GM19467 (cell line): ENCODE measurements at regions not wholly inside any gene's neighbourhood (a gene's known extent, or its start where the extent isn't known, plus 50 kb on each side); places are given as distances from the start of the nearest gene placed in this dataset.
"Not testable (repeated sequence)": the region's sequence is repeated elsewhere in the genome, so short reads cannot be mapped to it uniquely, and the experiment has no call there.

Source experiments
- ATAC-seq: cut with Tn5 transposase; IDR thresholded peaks from one replicate; pipeline ENCODE4 v1.9.1; 2021; ENCODE audit warnings: mild to moderate bottlenecking, moderate library complexity; ENCODE audit not compliant: unreplicated experiment

- no peak for ATAC-seq
Observed at GRCh38 chr19:28159065-28159464, 1053.9 kb downstream of the UQCRFS1 start.

GRCh38 chr19:28155265-28155664, 1057.7 kb downstream of the UQCRFS1 start:
- ATAC-seq = no peak

GRCh38 chr19:28154077-28154476, 1058.9 kb downstream of the UQCRFS1 start:
- no peak for ATAC-seq

- ATAC-seq = no peak
Observed at GRCh38 chr19:28153123-28153522, 1059.8 kb downstream of the UQCRFS1 start.

- no peak for ATAC-seq
Observed at GRCh38 chr19:28152195-28152594, 1060.8 kb downstream of the UQCRFS1 start.

GRCh38 chr19:28150129-28150528, 1062.8 kb downstream of the UQCRFS1 start:
- no peak for ATAC-seq

- no peak for ATAC-seq
Observed at GRCh38 chr19:28148554-28148953, 1064.4 kb downstream of the UQCRFS1 start.

GRCh38 chr19:28142258-28142657, 1070.7 kb downstream of the UQCRFS1 start:
- no peak for ATAC-seq

GRCh38 chr19:28140201-28140600, 1072.8 kb downstream of the UQCRFS1 start:
- ATAC-seq = no peak

GRCh38 chr19:28137772-28138171, 1075.2 kb downstream of the UQCRFS1 start:
- no peak for ATAC-seq

GRCh38 chr19:28136796-28137195, 1076.2 kb downstream of the UQCRFS1 start:
- ATAC-seq = no peak

GRCh38 chr19:28135825-28136224, 1077.1 kb downstream of the UQCRFS1 start:
- ATAC-seq = no peak

- ATAC-seq = no peak
Observed at GRCh38 chr19:28134311-28134710, 1078.6 kb downstream of the UQCRFS1 start.

GRCh38 chr19:28130881-28131280, 1082.1 kb downstream of the UQCRFS1 start:
- not testable (repeated sequence) for ATAC-seq

GRCh38 chr19:28130066-28130511, 1082.9 kb downstream of the UQCRFS1 start:
- ATAC-seq = peak; percentile 71

GRCh38 chr19:28128341-28128740, 1084.6 kb downstream of the UQCRFS1 start:
- ATAC-seq = no peak

GRCh38 chr19:28126135-28126898, 1086.6 kb downstream of the UQCRFS1 start:
- no peak for ATAC-seq

- ATAC-seq = no peak
Observed at GRCh38 chr19:28122734-28123133, 1090.2 kb downstream of the UQCRFS1 start.

GRCh38 chr19:28118235-28118634, 1094.7 kb downstream of the UQCRFS1 start:
- ATAC-seq = no peak

- no peak for ATAC-seq
Observed at GRCh38 chr19:28117143-28117542, 1095.8 kb downstream of the UQCRFS1 start.

- ATAC-seq = not testable (repeated sequence)
Observed at GRCh38 chr19:28116379-28116778, 1096.6 kb downstream of the UQCRFS1 start.

- ATAC-seq = no peak
Observed at GRCh38 chr19:28103921-28104320, 1109.0 kb downstream of the UQCRFS1 start.

GRCh38 chr19:28084659-28085157, 1128.2 kb downstream of the UQCRFS1 start:
- ATAC-seq = not testable (repeated sequence)
